ENCODE measurements at regions not wholly inside any gene's neighbourhood (a gene's known extent, or its start where the extent isn't known, plus 50 kb on each side); places are given as distances from the start of the nearest gene placed in this dataset.
A peak's percentile ranks its signal among the peaks of the same experiment; 100 is the strongest.
"Not testable (repeated sequence)": the region's sequence is repeated elsewhere in the genome, so short reads cannot be mapped to it uniquely, and the experiment has no call there.

DNA sequence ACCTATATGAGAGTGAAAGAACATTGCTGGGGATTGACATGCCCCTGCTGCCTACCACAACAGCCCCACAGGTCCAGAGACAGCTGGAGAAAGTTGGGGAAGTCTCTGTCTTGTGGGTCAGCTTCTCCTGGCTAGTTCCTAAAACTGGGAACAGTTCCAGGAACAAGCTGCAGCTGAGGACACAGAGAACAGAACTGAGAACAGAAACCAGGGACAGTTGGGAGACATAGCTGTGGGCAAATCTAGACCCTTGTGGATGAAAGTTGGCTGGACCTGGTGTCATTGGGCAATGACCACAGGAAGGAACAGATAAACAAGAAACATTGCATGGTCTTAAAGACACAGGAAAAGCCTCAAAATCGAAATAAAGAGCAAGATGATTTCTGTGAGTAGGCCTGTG is 58.3 kb upstream of the MOCS2 start:
- Histone ChIP-seq H3K27ac (replicated peaks) (peak overlapping the region; percentile 75), H3K4me3 (no peak overlapping the region), H3K9me3 (replicated peaks) (no peaks in the 10 kb centered on the region), H3K27me3 (ENCODE audit: low read depth) (no peaks in the 10 kb centered on the region), H3K4me1 (peaks cover 48% of the 10 kb centered on the region), H3K36me3 (no peaks in the 10 kb centered on the region)
- DNase-seq, result peak; percentile 58
- intact Hi-C loops (cut with micrococcal nuclease), result loop anchor here (10.0 kb wide), 1 partner anchor 1057 kb away; no protein-coding TSS in a partner anchor
- TF ChIP-seq, protein P1, sequence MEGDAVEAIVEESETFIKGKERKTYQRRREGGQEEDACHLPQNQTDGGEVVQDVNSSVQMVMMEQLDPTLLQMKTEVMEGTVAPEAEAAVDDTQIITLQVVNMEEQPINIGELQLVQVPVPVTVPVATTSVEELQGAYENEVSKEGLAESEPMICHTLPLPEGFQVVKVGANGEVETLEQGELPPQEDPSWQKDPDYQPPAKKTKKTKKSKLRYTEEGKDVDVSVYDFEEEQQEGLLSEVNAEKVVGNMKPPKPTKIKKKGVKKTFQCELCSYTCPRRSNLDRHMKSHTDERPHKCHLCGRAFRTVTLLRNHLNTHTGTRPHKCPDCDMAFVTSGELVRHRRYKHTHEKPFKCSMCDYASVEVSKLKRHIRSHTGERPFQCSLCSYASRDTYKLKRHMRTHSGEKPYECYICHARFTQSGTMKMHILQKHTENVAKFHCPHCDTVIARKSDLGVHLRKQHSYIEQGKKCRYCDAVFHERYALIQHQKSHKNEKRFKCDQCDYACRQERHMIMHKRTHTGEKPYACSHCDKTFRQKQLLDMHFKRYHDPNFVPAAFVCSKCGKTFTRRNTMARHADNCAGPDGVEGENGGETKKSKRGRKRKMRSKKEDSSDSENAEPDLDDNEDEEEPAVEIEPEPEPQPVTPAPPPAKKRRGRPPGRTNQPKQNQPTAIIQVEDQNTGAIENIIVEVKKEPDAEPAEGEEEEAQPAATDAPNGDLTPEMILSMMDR (IDR thresholded peaks at IDR 0.05; ENCODE audit: borderline replicate concordance), result no peak

DNA sequence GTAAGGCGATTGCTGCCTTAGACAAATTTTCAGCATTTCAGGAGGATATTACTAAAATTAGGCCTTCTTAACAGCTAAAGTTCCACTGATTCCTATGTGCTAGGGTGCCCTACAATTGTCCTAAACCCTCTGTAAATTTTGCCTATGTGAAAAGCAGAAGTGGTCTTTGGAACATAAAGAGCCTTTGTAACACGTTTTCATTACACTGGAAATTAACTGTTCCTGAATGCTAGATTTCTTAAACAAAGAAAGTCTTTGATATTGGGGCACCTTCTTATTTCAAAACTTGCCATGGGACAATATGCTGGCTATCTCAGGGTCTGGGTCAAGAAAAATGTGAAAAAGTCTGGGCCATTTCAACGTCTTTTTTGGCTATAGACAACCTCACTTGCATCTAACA is 60.4 kb upstream of the MOCS2 start:
- H3K4me3 ChIP-seq, result no peak overlapping the region
- intact Hi-C loops (cut with micrococcal nuclease), result loop anchor here (10.0 kb wide), 1 partner anchor 1055 kb away; no protein-coding TSS in a partner anchor
- H3K27me3 ChIP-seq (ENCODE audit: low read depth), result no peaks in the 10 kb centered on the region
- no peak overlapping the region for H3K27ac ChIP-seq (replicated peaks)
- no peaks in the 10 kb centered on the region for H3K9me3 ChIP-seq (replicated peaks)
- peaks cover 40% of the 10 kb centered on the region for H3K4me1 ChIP-seq
- TF ChIP-seq, protein P1 (IDR thresholded peaks at IDR 0.05; ENCODE audit: borderline replicate concordance), result no peak
- H3K36me3 ChIP-seq, result no peaks in the 10 kb centered on the region
- DNase-seq, result no peak

DNA sequence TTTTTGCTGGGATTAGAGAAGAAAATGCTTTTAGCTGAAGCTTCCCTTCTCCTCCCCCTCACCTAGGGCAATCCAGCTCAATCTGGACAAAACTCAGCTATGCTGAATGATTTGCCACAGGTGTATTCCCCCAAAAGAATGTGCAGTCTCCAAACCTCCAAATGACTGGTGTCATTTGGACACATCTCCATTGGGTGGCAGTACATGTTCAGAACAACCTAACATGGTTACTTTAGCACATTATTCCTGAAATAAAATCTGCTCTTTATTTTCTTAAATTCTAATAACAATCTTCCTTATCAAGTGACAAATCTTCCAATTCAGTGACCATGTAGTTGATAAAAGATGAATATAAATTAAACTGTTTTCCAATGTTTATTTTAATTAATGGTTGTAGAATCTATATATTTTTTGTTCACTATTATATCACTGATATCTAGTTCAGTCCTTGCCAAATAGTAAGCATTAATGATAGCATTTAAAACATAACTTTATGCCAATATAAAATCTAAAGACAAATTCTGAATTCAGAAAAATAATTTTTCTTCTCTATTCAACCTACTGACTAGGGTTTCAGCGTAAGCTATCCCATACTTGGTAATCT is 61.3 kb upstream of the MOCS2 start:
- intact Hi-C loops (cut with micrococcal nuclease), result no loop called here
- TF ChIP-seq, protein P1 (IDR thresholded peaks at IDR 0.05; ENCODE audit: borderline replicate concordance), result peak; percentile 67
- no peak overlapping the region for H3K27ac ChIP-seq (replicated peaks)
- H3K36me3 ChIP-seq, result no peaks in the 10 kb centered on the region
- H3K4me1 ChIP-seq, result peaks cover 32% of the 10 kb centered on the region
- no peaks in the 10 kb centered on the region for H3K9me3 ChIP-seq (replicated peaks)
- H3K27me3 ChIP-seq (ENCODE audit: low read depth), result no peaks in the 10 kb centered on the region
- H3K4me3 ChIP-seq, result no peak overlapping the region
- DNase-seq, result no peak

DNA sequence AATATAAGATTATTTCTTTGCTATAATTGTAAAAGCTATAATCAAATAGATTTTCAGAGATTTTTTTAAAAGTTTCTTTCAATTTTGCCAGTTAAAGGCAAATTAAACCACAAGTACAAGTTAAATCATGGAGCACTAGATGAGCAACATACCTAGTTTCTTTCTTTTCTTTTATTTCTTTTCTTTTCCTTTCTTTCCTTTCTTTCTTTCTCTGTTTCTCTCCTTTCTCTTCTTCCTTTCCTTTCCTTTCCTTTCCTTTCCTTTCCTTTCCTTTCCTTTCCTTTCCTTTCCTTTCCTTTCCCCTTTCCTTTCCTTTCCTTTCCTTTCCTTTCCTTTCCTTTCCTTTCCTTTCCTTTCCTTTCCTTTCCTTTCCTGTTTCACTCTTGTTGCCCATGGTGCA is 62.5 kb upstream of the MOCS2 start:
- H3K36me3 ChIP-seq; intact Hi-C loops (cut with micrococcal nuclease); H3K27me3 ChIP-seq (ENCODE audit: low read depth); H3K9me3 ChIP-seq (replicated peaks); H3K4me3 ChIP-seq; H3K27ac ChIP-seq (replicated peaks); DNase-seq: not testable (repeated sequence)
- peaks cover 24% of the 10 kb centered on the region for H3K4me1 ChIP-seq

DNA sequence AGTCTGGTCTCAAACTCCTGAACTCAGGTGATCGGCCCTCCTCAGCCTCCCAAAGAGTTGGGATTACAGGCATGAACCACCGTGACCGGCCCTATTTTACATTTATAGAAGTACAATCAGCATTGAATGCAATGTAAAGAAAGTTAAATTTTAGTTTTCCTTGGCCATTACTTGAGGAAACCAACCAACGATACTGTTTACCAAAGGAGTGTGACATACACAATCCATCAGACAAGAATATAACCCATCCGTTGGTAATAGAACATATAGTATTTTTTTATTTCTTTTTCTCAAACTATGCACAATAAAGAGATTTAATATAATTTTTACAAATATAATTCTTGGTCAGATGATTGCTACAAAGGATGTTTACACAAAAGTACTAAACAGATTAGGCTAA is 63.1 kb upstream of the MOCS2 start:
- intact Hi-C loops (cut with micrococcal nuclease), result no loop called here
- Histone ChIP-seq H3K27me3 (ENCODE audit: low read depth) (no peaks in the 10 kb centered on the region), H3K27ac (replicated peaks) (no peak overlapping the region), H3K4me3 (no peak overlapping the region), H3K9me3 (replicated peaks) (no peaks in the 10 kb centered on the region), H3K36me3 (no peaks in the 10 kb centered on the region), H3K4me1 (peaks cover 19% of the 10 kb centered on the region)
- DNase-seq, result no peak
- TF ChIP-seq, protein P1 (IDR thresholded peaks at IDR 0.05; ENCODE audit: borderline replicate concordance), result no peak

DNA sequence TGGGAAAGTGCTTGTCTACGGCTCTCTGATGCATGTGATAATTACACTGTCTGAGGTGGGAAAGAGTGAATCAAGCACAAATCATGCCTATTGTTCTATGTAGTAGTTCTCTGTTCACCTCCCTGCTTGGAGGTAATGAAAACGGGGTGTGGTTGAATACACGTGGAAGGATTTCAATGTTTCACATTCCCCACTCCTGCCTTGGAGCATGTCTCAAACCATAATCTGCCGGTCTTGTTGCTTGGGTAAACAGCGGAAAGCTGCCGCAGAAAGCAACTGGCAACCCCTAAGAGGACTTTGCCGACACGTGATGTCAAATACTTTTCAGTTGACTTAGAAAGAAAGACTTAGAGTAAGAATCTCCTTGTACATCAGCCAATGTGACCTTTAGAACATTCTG is 63.5 kb upstream of the MOCS2 start:
- TF ChIP-seq, protein P1 (IDR thresholded peaks at IDR 0.05; ENCODE audit: borderline replicate concordance), result no peak
- Histone ChIP-seq H3K9me3 (replicated peaks) (no peaks in the 10 kb centered on the region), H3K4me1 (peaks cover 14% of the 10 kb centered on the region), H3K4me3 (no peak overlapping the region), H3K27me3 (ENCODE audit: low read depth) (no peaks in the 10 kb centered on the region), H3K36me3 (no peaks in the 10 kb centered on the region), H3K27ac (replicated peaks) (no peak overlapping the region)
- intact Hi-C loops (cut with micrococcal nuclease), result no loop called here
- no peak for DNase-seq

Measured in left ventricle myocardium inferior (tissue), 1 donor.